H1 (cell line): ENCODE measurements at regions not wholly inside any gene's neighbourhood (a gene's known extent, or its start where the extent isn't known, plus 50 kb on each side); places are given as distances from the start of the nearest gene placed in this dataset.

Source experiments
- CTCF ChIA-PET: fragments of 300-600 bp; sonication (Branson Sonifier 250); formaldehyde crosslinking; loops from one replicate; lab custom pipeline; 2021; ENCODE audit not compliant: partially characterized antibody; lab: Charles Lee
- POLR2A ChIA-PET: fragments of 300-600 bp; sonication (Branson Sonifier 250); formaldehyde crosslinking; loops from one replicate; lab custom pipeline; 2021; ENCODE audit warnings: inconsistent platforms; ENCODE audit not compliant: partially characterized antibody; lab: Charles Lee
- DNase-seq, 2 experiments: peaks; one replicate each; pipeline versions ENCODE4 v3.0.0 to v3.0.0-alpha.2; 2010 to 2022; ENCODE audit warnings: low spot score in 2 of 2, low read depth in 1 of 2, mixed read lengths in 1 of 2
- FAIRE-seq: peaks from 2 replicates; lab custom pipeline; 2011; peaks lifted over from hg19 to GRCh38; lab: Jason Lieb, UNC
- H2AFZ ChIP-seq: 2 replicates; pipeline ENCODE4 v1.8.1; 2012; ENCODE audit warnings: low read length, inconsistent platforms
- H2AK5ac ChIP-seq: 2 replicates; pipeline ENCODE4 v1.6.1; 2013; ENCODE audit warnings: low read depth, low read length
- H2BK120ac ChIP-seq: replicated peaks from 2 replicates; pipeline ENCODE3; 2013; ENCODE audit warnings: low read depth, low read length, inconsistent platforms
- H2BK12ac ChIP-seq: 2 replicates; pipeline ENCODE4 v1.6.1; 2013; ENCODE audit warnings: low read depth, low read length
- H2BK15ac ChIP-seq: 2 replicates; pipeline ENCODE4 v1.6.1; 2013; ENCODE audit warnings: low read length
- H2BK20ac ChIP-seq: 2 replicates; pipeline ENCODE4 v1.6.1; 2013; ENCODE audit warnings: low read length
- H2BK5ac ChIP-seq: 2 replicates; pipeline ENCODE4 v1.6.1; 2013; ENCODE audit warnings: low read depth, low read length
- H3K14ac ChIP-seq: 2 replicates; pipeline ENCODE4 v1.6.1; 2013; ENCODE audit warnings: inconsistent platforms; ENCODE audit not compliant: insufficient read length
- H3K18ac ChIP-seq: 2 replicates; pipeline ENCODE4 v1.6.1; 2013; ENCODE audit warnings: low read length; ENCODE audit errors: extremely low read depth
- H3K23ac ChIP-seq: 2 replicates; pipeline ENCODE4 v1.6.1; 2013; ENCODE audit warnings: inconsistent platforms; ENCODE audit not compliant: insufficient read length
- H3K23me2 ChIP-seq: 2 replicates; pipeline ENCODE4 v1.6.1; 2013; ENCODE audit warnings: low read depth, low read length
- H3K27ac ChIP-seq: 2 replicates; pipeline ENCODE4 v1.6.1; 2011; ENCODE audit warnings: low read depth, low read length, inconsistent platforms
- H3K27me3 ChIP-seq, 4 experiments: replicated peaks in 1 of 4; 1 replicate in 1 of 4; 2 replicates in 3 of 4; pipeline versions ENCODE4 v1.6.1 to v1.8.1; 2011 to 2013; ENCODE audit warnings: low read length in 3 of 4, mild to moderate bottlenecking in 3 of 4, inconsistent platforms in 2 of 4, mixed read lengths in 2 of 4, moderate library complexity in 1 of 4; ENCODE audit not compliant: control insufficient read depth in 3 of 4, insufficient read depth in 3 of 4; ENCODE audit errors: extremely low read depth in 1 of 4
- H3K36me3 ChIP-seq, 4 experiments: 2 replicates each; pipeline versions ENCODE4 v1.6.1 to v1.8.1; 2011 to 2013; ENCODE audit warnings: mild to moderate bottlenecking in 4 of 4, low read length in 3 of 4, moderate library complexity in 2 of 4, control low read depth in 1 of 4, inconsistent platforms in 1 of 4; ENCODE audit not compliant: insufficient read depth in 4 of 4, control insufficient read depth in 2 of 4
- H3K4ac ChIP-seq: replicated peaks from 2 replicates; pipeline ENCODE3; 2013; ENCODE audit warnings: low read length, low read depth, mixed read lengths, inconsistent platforms; ENCODE audit not compliant: insufficient read length
- H3K4me1 ChIP-seq, 4 experiments: replicated peaks in 1 of 4; 1 replicate in 1 of 4; 2 replicates in 3 of 4; pipeline versions ENCODE4 v1.6.1 to v1.8.1; 2011 to 2013; ENCODE audit warnings: low read length in 3 of 4, inconsistent platforms in 2 of 4, mixed read lengths in 1 of 4; ENCODE audit not compliant: insufficient read depth in 4 of 4, control insufficient read depth in 3 of 4
- H3K4me2 ChIP-seq, 2 experiments: 2 replicates each; pipeline versions ENCODE4 v1.6.1 to v1.8.1; 2011 to 2013; ENCODE audit warnings: low read depth in 2 of 2, low read length in 2 of 2, control low read depth in 1 of 2, inconsistent platforms in 1 of 2, mild to moderate bottlenecking in 1 of 2; ENCODE audit not compliant: insufficient read depth in 1 of 2
- H3K4me3 ChIP-seq, 4 experiments: fragments of 200-600, 300-600 bp in 1 of 4; sonication (generic), shearing (Covaris generic), sonication (Bioruptor Twin) in 1 of 4; 2 replicates each; pipeline versions ENCODE4 v1.5.1 to v1.8.1; 2011 to 2016; ENCODE audit warnings: low read length in 4 of 4, low read depth in 3 of 4, control low read depth in 2 of 4, inconsistent platforms in 2 of 4, mild to moderate bottlenecking in 2 of 4, mixed read lengths in 1 of 4, moderate library complexity in 1 of 4; ENCODE audit not compliant: insufficient read depth in 2 of 4; ENCODE audit errors: extremely low read depth in 1 of 4
- H3K56ac ChIP-seq: replicated peaks from 2 replicates; pipeline ENCODE3; 2013; ENCODE audit warnings: low read depth, mild to moderate bottlenecking, mixed read lengths, low read length, inconsistent platforms; ENCODE audit not compliant: insufficient read length
- H3K79me1 ChIP-seq: 2 replicates; pipeline ENCODE4 v1.6.1; 2013; ENCODE audit warnings: low read depth, low read length, control low read depth
- H3K79me2 ChIP-seq, 2 experiments: 2 replicates each; pipeline versions ENCODE4 v1.6.1 to v1.8.1; 2012 to 2013; ENCODE audit warnings: low read length in 2 of 2, mild to moderate bottlenecking in 2 of 2, inconsistent platforms in 1 of 2; ENCODE audit not compliant: insufficient read depth in 2 of 2, control insufficient read depth in 1 of 2
- H3K9ac ChIP-seq, 4 experiments: replicated peaks in 1 of 4; 1 replicate in 1 of 4; 2 replicates in 3 of 4; pipeline versions ENCODE4 v1.6.1 to v1.8.1; 2011 to 2013; ENCODE audit warnings: low read depth in 3 of 4, low read length in 3 of 4, control low read depth in 2 of 4, mild to moderate bottlenecking in 2 of 4, moderate library complexity in 2 of 4, inconsistent platforms in 1 of 4; ENCODE audit errors: extremely low read depth in 1 of 4
- H3K9me3 ChIP-seq, 2 experiments: 2 replicates each; pipeline versions ENCODE4 v1.6.1 to v1.8.1; 2012 to 2013; ENCODE audit warnings: mild to moderate bottlenecking in 2 of 2, moderate library complexity in 2 of 2, control low read depth in 1 of 2, inconsistent platforms in 1 of 2, low read depth in 1 of 2, low read length in 1 of 2, mixed read lengths in 1 of 2; ENCODE audit not compliant: insufficient read depth in 2 of 2
- H4K20me1 ChIP-seq, 2 experiments: replicated peaks in 1 of 2; 2 replicates each; pipeline versions ENCODE3 to v1.8.1; 2011 to 2013; ENCODE audit warnings: inconsistent platforms in 2 of 2, low read length in 2 of 2, mild to moderate bottlenecking in 1 of 2; ENCODE audit not compliant: insufficient read depth in 2 of 2, control insufficient read depth in 1 of 2
- H4K5ac ChIP-seq: 2 replicates; pipeline ENCODE4 v1.6.1; 2013; ENCODE audit warnings: low read length, low read depth, mixed read lengths, inconsistent platforms; ENCODE audit not compliant: insufficient read length
- H4K8ac ChIP-seq: 2 replicates; pipeline ENCODE4 v1.8.0; 2013; ENCODE audit warnings: mild to moderate bottlenecking, moderate library complexity, low read length, inconsistent platforms; ENCODE audit not compliant: insufficient read depth; ENCODE audit errors: extremely low read depth
- H4K91ac ChIP-seq: replicated peaks from 2 replicates; pipeline ENCODE3; 2013; ENCODE audit warnings: low read length, mixed read lengths, inconsistent platforms; ENCODE audit not compliant: insufficient read length
- ASH2L ChIP-seq: fragments of 200-600, 300-600 bp; sonication (generic); IDR thresholded peaks from one replicate; pipeline ENCODE4 v1.7.1; 2017; ENCODE audit warnings: low read length
- SP4 ChIP-seq: IDR thresholded peaks from 2 replicates; pipeline ENCODE4 v1.6.1; 2012; ENCODE audit warnings: low read length, inconsistent platforms
- SUZ12 ChIP-seq: fragments of 200-600 bp; sonication (generic); IDR thresholded peaks from 2 replicates; pipeline ENCODE4 v1.6.1; 2012; ENCODE audit warnings: mild to moderate bottlenecking, inconsistent platforms, low read length, moderate library complexity, mixed read lengths
- YY1 ChIP-seq: IDR thresholded peaks from 2 replicates; pipeline ENCODE4 v1.6.1; 2011; ENCODE audit warnings: low read depth, mild to moderate bottlenecking, low read length
- WGBS, 2 experiments: shearing (Covaris generic) in 1 of 2; methylation state at CpG; one replicate each; pipeline versions ENCODE4 v1.1.6 to v1.1.7; 2013 to 2015; ENCODE audit warnings: low lambda C conversion rate in 2 of 2, mixed read lengths in 2 of 2, inconsistent platforms in 1 of 2, low coverage in 1 of 2, missing lambda C conversion rate in 1 of 2; ENCODE audit not compliant: insufficient replicate concordance in 2 of 2, insufficient coverage in 1 of 2, insufficient read length in 1 of 2; ENCODE audit errors: extremely low coverage in 1 of 2, missing lambda C conversion rate in 1 of 2; 5-methylcytosine and 5-hydroxymethylcytosine counted together

GRCh38 chr4:112975567-112976355 lies 73.7 kb upstream of the ANK2 start:
- Histone ChIP-seq H3K27ac (no peak overlapping the region), H3K18ac (no peak overlapping the region), H3K9me3 (no peaks in the 10 kb centered on the region), H4K5ac (no peak overlapping the region), H3K4me2 (no peak overlapping the region), H3K56ac (no peak overlapping the region), H3K23me2 (no peaks in the 10 kb centered on the region), H3K23ac (no peak overlapping the region), H3K4ac (no peak overlapping the region), H2AFZ (no peak overlapping the region), H3K79me1 (no peaks in the 10 kb centered on the region), H3K27me3 (no peaks in the 10 kb centered on the region), H3K4me1 (peaks cover 0 to 8% (median 7%) of the 10 kb centered on the region in 4 experiments; a peak in 5 of 7 replicates), H2BK15ac (no peak overlapping the region), H2AK5ac (no peak overlapping the region), H3K36me3 (no peaks in the 10 kb centered on the region; a peak in 1 of 8 replicates), H2BK120ac (no peak overlapping the region), H3K4me3 (no peak overlapping the region), H4K8ac (no peak overlapping the region), H3K79me2 (no peaks in the 10 kb centered on the region), H3K14ac (no peak overlapping the region), H2BK12ac (no peak overlapping the region), H4K20me1 (no peaks in the 10 kb centered on the region), H2BK5ac (no peak overlapping the region), H3K9ac (no peak overlapping the region), H2BK20ac (no peak overlapping the region), H4K91ac (no peak overlapping the region)
- CTCF ChIA-PET = interaction anchor here (0.5 to 1.3 kb wide), 6 partner anchors 24 to 208 kb away, joined by 3 to 5 read pairs (median 3); no protein-coding TSS in a partner anchor
- no peak for DNase-seq
- no peak for FAIRE-seq
- 89% methylated on average over 6 of the region's 6 CpGs; no CpG with 5 or more reads in 1 of the 2 experiments for WGBS, 2 experiments
- POLR2A ChIA-PET = no interaction called here
- no peak for TF ChIP-seq SP4
- TF ChIP-seq SUZ12 = no peak
- TF ChIP-seq ASH2L = no peak
- no peak for TF ChIP-seq YY1
